ENCODE measurements at regions not wholly inside any gene's neighbourhood (a gene's known extent, or its start where the extent isn't known, plus 50 kb on each side); places are given as distances from the start of the nearest gene placed in this dataset.

DNA sequence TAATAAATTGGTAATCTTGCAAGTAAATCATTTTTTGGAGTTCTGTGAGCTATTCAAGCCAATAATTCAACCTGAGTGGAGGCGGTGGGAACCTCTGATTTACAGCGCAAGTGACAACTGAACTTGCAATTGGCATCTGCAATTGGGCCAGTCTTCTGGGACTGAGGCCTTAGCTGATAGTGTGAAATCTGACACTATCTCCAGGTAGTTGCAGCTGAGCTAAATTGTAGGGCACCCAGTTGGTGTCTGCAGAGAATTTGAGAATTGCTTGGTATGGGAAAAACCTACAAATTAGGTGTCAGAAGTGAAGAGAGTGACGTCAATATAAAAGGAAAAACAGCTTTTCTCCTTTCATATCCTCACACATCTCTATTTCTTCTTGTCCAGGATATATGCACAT lies 1633.6 kb upstream of the GOT2 start:
- TF ChIP-seq POLR2AphosphoS5 (IDR thresholded peaks at IDR 0.05), result no peak
- TF ChIP-seq, protein P1, sequence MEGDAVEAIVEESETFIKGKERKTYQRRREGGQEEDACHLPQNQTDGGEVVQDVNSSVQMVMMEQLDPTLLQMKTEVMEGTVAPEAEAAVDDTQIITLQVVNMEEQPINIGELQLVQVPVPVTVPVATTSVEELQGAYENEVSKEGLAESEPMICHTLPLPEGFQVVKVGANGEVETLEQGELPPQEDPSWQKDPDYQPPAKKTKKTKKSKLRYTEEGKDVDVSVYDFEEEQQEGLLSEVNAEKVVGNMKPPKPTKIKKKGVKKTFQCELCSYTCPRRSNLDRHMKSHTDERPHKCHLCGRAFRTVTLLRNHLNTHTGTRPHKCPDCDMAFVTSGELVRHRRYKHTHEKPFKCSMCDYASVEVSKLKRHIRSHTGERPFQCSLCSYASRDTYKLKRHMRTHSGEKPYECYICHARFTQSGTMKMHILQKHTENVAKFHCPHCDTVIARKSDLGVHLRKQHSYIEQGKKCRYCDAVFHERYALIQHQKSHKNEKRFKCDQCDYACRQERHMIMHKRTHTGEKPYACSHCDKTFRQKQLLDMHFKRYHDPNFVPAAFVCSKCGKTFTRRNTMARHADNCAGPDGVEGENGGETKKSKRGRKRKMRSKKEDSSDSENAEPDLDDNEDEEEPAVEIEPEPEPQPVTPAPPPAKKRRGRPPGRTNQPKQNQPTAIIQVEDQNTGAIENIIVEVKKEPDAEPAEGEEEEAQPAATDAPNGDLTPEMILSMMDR (IDR thresholded peaks at IDR 0.05), result no peak
- TF ChIP-seq POLR2A (IDR thresholded peaks at IDR 0.05), result no peak
- TF ChIP-seq EP300 (IDR thresholded peaks at IDR 0.05), result no peak
